Activated naive CD4-positive, alpha-beta T cell treated with anti-CD3 and anti-CD28 coated beads for 36 hours (primary cell): ENCODE measurements at regions not wholly inside any gene's neighbourhood (a gene's known extent, or its start where the extent isn't known, plus 50 kb on each side); places are given as distances from the start of the nearest gene placed in this dataset.
"Not testable (repeated sequence)": the region's sequence is repeated elsewhere in the genome, so short reads cannot be mapped to it uniquely, and the experiment has no call there.

Experiments
- CTCF ChIA-PET: fragments of 350-600 bp; sonication (Branson Sonifier 250); formaldehyde crosslinking; loops from one replicate; lab custom pipeline; 2021; ENCODE audit warnings: antibody characterized with exemption; lab: Charles Lee
- DNase-seq: peaks from one replicate; pipeline ENCODE4 v3.0.0-alpha.2; 2020
- H3K27ac Mint-ChIP-seq: one replicate; pipeline ENCODE4 v1.8.0; 2021; ENCODE audit warnings: mild to moderate bottlenecking, mixed read lengths
- H3K27me3 Mint-ChIP-seq: one replicate; pipeline ENCODE4 v1.8.0; 2021; ENCODE audit warnings: low read depth, mixed read lengths
- H3K36me3 Mint-ChIP-seq: one replicate; pipeline ENCODE4 v1.8.0; 2021; ENCODE audit warnings: low read depth, mixed read lengths
- H3K4me1 Mint-ChIP-seq: one replicate; pipeline ENCODE4 v1.8.0; 2021; ENCODE audit warnings: low read depth, mixed read lengths
- H3K4me3 Mint-ChIP-seq: one replicate; pipeline ENCODE4 v1.8.0; 2021; ENCODE audit warnings: mild to moderate bottlenecking, moderate library complexity, mixed read lengths
- H3K9me3 Mint-ChIP-seq: one replicate; pipeline ENCODE4 v1.8.0; 2021; ENCODE audit warnings: mixed read lengths
- intact Hi-C: fragments of 100-400 bp; cut with micrococcal nuclease; formaldehyde crosslinking; loops from one replicate; pipeline ENCODE4 v1.15.1; 2023

- Mint-ChIP-seq H3K9me3 (peaks cover 8% of the 10 kb centered on the region), H3K4me1 (no peaks in the 10 kb centered on the region), H3K27ac (no peak overlapping the region), H3K36me3 (no peaks in the 10 kb centered on the region), H3K27me3 (no peaks in the 10 kb centered on the region), H3K4me3 (no peak overlapping the region)
- CTCF ChIA-PET = no interaction called here
- no peak for DNase-seq
- intact Hi-C loops = no loop called here
Observed at GRCh38 chr3:176119826-176120225, 1077.5 kb downstream of the TBL1XR1 start.

- CTCF ChIA-PET = no interaction called here
- no peak overlapping the region for H3K27ac Mint-ChIP-seq
- no peaks in the 10 kb centered on the region for H3K27me3 Mint-ChIP-seq
- H3K36me3 Mint-ChIP-seq = no peaks in the 10 kb centered on the region
- H3K9me3 Mint-ChIP-seq = peaks cover 5% of the 10 kb centered on the region
- H3K4me3 Mint-ChIP-seq = no peak overlapping the region
- intact Hi-C loops = no loop called here
- H3K4me1 Mint-ChIP-seq = no peaks in the 10 kb centered on the region
- DNase-seq = no peak
Observed at GRCh38 chr3:176106380-176106779, 1090.9 kb downstream of the TBL1XR1 start.

GRCh38 chr3:176097027-176097426 is 1100.3 kb downstream of the TBL1XR1 start:
- Mint-ChIP-seq H3K9me3 (peaks cover 3% of the 10 kb centered on the region), H3K36me3 (no peaks in the 10 kb centered on the region), H3K4me1 (no peaks in the 10 kb centered on the region), H3K4me3 (no peak overlapping the region), H3K27ac (no peak overlapping the region), H3K27me3 (no peaks in the 10 kb centered on the region)
- intact Hi-C loops = no loop called here
- DNase-seq = no peak
- CTCF ChIA-PET = no interaction called here

GRCh38 chr3:176093892-176094291 is 1103.4 kb downstream of the TBL1XR1 start:
- DNase-seq, H3K36me3 Mint-ChIP-seq, intact Hi-C loops, CTCF ChIA-PET, H3K4me3 Mint-ChIP-seq, H3K27me3 Mint-ChIP-seq, H3K9me3 Mint-ChIP-seq, H3K4me1 Mint-ChIP-seq, H3K27ac Mint-ChIP-seq: not testable (repeated sequence)

GRCh38 chr3:176090727-176091126 is 1106.6 kb downstream of the TBL1XR1 start:
- H3K27me3 Mint-ChIP-seq = no peaks in the 10 kb centered on the region
- no peaks in the 10 kb centered on the region for H3K4me1 Mint-ChIP-seq
- intact Hi-C loops = no loop called here
- H3K9me3 Mint-ChIP-seq = peaks cover 5% of the 10 kb centered on the region
- H3K36me3 Mint-ChIP-seq = no peaks in the 10 kb centered on the region
- no peak overlapping the region for H3K27ac Mint-ChIP-seq
- no peak for DNase-seq
- CTCF ChIA-PET = no interaction called here
- no peak overlapping the region for H3K4me3 Mint-ChIP-seq

GRCh38 chr3:176088962-176089383 is 1108.3 kb downstream of the TBL1XR1 start:
- H3K36me3 Mint-ChIP-seq = no peaks in the 10 kb centered on the region
- intact Hi-C loops = no loop called here
- CTCF ChIA-PET = no interaction called here
- H3K27me3 Mint-ChIP-seq = no peaks in the 10 kb centered on the region
- no peak overlapping the region for H3K4me3 Mint-ChIP-seq
- no peaks in the 10 kb centered on the region for H3K4me1 Mint-ChIP-seq
- no peak overlapping the region for H3K27ac Mint-ChIP-seq
- DNase-seq = no peak
- peaks cover 3% of the 10 kb centered on the region for H3K9me3 Mint-ChIP-seq

GRCh38 chr3:176087066-176087697 is 1110.1 kb downstream of the TBL1XR1 start:
- Mint-ChIP-seq H3K27me3 (no peaks in the 10 kb centered on the region), H3K36me3 (no peaks in the 10 kb centered on the region), H3K4me3 (no peak overlapping the region), H3K27ac (no peak overlapping the region), H3K9me3 (peaks cover 2% of the 10 kb centered on the region), H3K4me1 (no peaks in the 10 kb centered on the region)
- intact Hi-C loops = no loop called here
- no peak for DNase-seq
- CTCF ChIA-PET = no interaction called here

- no peaks in the 10 kb centered on the region for H3K4me1 Mint-ChIP-seq
- H3K4me3 Mint-ChIP-seq = no peak overlapping the region
- CTCF ChIA-PET = no interaction called here
- H3K27ac Mint-ChIP-seq = no peak overlapping the region
- intact Hi-C loops = no loop called here
- H3K36me3 Mint-ChIP-seq = no peaks in the 10 kb centered on the region
- peaks cover 2% of the 10 kb centered on the region for H3K9me3 Mint-ChIP-seq
- no peaks in the 10 kb centered on the region for H3K27me3 Mint-ChIP-seq
- no peak for DNase-seq
Observed at GRCh38 chr3:176079785-176080184, 1117.5 kb downstream of the TBL1XR1 start.

GRCh38 chr3:176078906-176079305 is 1118.4 kb downstream of the TBL1XR1 start:
- DNase-seq = no peak
- Mint-ChIP-seq H3K27me3 (no peaks in the 10 kb centered on the region), H3K36me3 (no peaks in the 10 kb centered on the region), H3K4me1 (no peaks in the 10 kb centered on the region), H3K4me3 (no peak overlapping the region), H3K27ac (no peak overlapping the region), H3K9me3 (peaks cover 2% of the 10 kb centered on the region)
- CTCF ChIA-PET = no interaction called here
- intact Hi-C loops = no loop called here

GRCh38 chr3:176075491-176075890 is 1121.8 kb downstream of the TBL1XR1 start:
- intact Hi-C loops = no loop called here
- H3K4me1 Mint-ChIP-seq = no peaks in the 10 kb centered on the region
- no peak overlapping the region for H3K27ac Mint-ChIP-seq
- H3K36me3 Mint-ChIP-seq = no peaks in the 10 kb centered on the region
- no peak overlapping the region for H3K4me3 Mint-ChIP-seq
- H3K9me3 Mint-ChIP-seq = peaks cover 5% of the 10 kb centered on the region
- no peaks in the 10 kb centered on the region for H3K27me3 Mint-ChIP-seq
- DNase-seq = no peak
- CTCF ChIA-PET = no interaction called here

- intact Hi-C loops = no loop called here
- H3K4me3 Mint-ChIP-seq = no peak overlapping the region
- peaks cover 5% of the 10 kb centered on the region for H3K9me3 Mint-ChIP-seq
- CTCF ChIA-PET = no interaction called here
- no peaks in the 10 kb centered on the region for H3K27me3 Mint-ChIP-seq
- no peak for DNase-seq
- no peak overlapping the region for H3K27ac Mint-ChIP-seq
- no peaks in the 10 kb centered on the region for H3K4me1 Mint-ChIP-seq
- no peaks in the 10 kb centered on the region for H3K36me3 Mint-ChIP-seq
Observed at GRCh38 chr3:176075046-176075445, 1122.2 kb downstream of the TBL1XR1 start.

GRCh38 chr3:176074096-176074495 is 1123.2 kb downstream of the TBL1XR1 start:
- Mint-ChIP-seq H3K36me3 (no peaks in the 10 kb centered on the region), H3K4me3 (no peak overlapping the region), H3K9me3 (peaks cover 5% of the 10 kb centered on the region), H3K27ac (no peak overlapping the region), H3K27me3 (no peaks in the 10 kb centered on the region), H3K4me1 (no peaks in the 10 kb centered on the region)
- CTCF ChIA-PET = no interaction called here
- no peak for DNase-seq
- intact Hi-C loops = no loop called here

- DNase-seq = no peak
- intact Hi-C loops = no loop called here
- Mint-ChIP-seq H3K9me3 (peaks cover 5% of the 10 kb centered on the region), H3K27ac (no peak overlapping the region), H3K4me3 (no peak overlapping the region), H3K36me3 (no peaks in the 10 kb centered on the region), H3K27me3 (no peaks in the 10 kb centered on the region), H3K4me1 (no peaks in the 10 kb centered on the region)
- CTCF ChIA-PET = no interaction called here
Observed at GRCh38 chr3:176071943-176072342, 1125.3 kb downstream of the TBL1XR1 start.
